ENCODE measurements at regions not wholly inside any gene's neighbourhood (a gene's known extent, or its start where the extent isn't known, plus 50 kb on each side); places are given as distances from the start of the nearest gene placed in this dataset.

DNA sequence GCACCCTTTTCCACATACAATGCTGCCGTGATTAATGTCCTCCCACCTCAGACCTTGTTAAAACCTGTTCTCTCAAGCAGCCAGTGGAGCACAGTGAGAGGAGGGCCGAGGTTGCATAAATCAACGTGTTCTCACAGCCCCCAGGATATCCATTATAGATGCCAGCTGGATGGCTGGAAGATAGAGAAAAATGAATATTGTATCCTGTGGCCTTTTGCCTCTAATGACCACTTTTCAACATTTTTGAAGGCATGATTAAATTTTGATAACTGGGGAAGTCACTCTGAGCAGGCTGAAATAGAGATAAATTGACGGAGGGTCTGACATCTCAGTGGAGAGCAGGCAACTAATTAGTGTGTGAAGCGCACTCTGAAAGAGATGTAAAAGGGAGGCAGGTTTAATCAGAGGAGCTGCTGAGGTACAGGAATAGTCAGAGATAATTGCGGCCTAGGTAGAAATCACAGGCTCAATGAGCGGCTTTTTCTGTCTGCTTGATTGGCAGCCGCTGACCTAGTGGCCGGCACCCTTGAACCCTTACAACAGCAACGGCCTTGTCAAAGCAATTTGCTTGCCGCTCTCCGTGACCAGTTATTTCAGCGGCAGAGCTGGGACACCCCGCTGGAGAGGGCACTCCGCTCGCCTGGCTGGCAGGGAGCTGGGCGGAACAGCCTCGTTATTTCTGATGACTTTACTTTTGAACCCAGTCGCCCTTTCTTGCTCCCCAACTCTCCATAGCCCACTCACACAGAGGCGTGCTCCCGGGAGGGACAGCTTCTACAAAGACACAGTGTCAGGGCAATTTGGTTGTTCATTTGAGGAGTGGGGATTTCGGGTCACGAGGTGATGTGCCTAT lies 560.7 kb downstream of the PSAT1 start:
- H3K9me3 ChIP-seq = no peaks in the 10 kb centered on the region
- intact Hi-C loops (cut with DNase I; ENCODE audit: low total_unique reads) = no loop called here
- H3K4me3 ChIP-seq = no peak overlapping the region
- H3K4me1 ChIP-seq = no peaks in the 10 kb centered on the region
- no peaks in the 10 kb centered on the region for H3K36me3 ChIP-seq
- H3K27ac ChIP-seq = no peak overlapping the region
- no peaks in the 10 kb centered on the region for H3K27me3 ChIP-seq
- TF ChIP-seq POLR2A (IDR thresholded peaks at IDR 0.05) = no peak
- TF ChIP-seq POLR2AphosphoS5 (IDR thresholded peaks at IDR 0.05) = no peak
- TF ChIP-seq, protein P1, sequence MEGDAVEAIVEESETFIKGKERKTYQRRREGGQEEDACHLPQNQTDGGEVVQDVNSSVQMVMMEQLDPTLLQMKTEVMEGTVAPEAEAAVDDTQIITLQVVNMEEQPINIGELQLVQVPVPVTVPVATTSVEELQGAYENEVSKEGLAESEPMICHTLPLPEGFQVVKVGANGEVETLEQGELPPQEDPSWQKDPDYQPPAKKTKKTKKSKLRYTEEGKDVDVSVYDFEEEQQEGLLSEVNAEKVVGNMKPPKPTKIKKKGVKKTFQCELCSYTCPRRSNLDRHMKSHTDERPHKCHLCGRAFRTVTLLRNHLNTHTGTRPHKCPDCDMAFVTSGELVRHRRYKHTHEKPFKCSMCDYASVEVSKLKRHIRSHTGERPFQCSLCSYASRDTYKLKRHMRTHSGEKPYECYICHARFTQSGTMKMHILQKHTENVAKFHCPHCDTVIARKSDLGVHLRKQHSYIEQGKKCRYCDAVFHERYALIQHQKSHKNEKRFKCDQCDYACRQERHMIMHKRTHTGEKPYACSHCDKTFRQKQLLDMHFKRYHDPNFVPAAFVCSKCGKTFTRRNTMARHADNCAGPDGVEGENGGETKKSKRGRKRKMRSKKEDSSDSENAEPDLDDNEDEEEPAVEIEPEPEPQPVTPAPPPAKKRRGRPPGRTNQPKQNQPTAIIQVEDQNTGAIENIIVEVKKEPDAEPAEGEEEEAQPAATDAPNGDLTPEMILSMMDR (IDR thresholded peaks at IDR 0.05) = no peak
- DNase-seq (ENCODE audit: low spot score in 2 of 2) = no peak

DNA sequence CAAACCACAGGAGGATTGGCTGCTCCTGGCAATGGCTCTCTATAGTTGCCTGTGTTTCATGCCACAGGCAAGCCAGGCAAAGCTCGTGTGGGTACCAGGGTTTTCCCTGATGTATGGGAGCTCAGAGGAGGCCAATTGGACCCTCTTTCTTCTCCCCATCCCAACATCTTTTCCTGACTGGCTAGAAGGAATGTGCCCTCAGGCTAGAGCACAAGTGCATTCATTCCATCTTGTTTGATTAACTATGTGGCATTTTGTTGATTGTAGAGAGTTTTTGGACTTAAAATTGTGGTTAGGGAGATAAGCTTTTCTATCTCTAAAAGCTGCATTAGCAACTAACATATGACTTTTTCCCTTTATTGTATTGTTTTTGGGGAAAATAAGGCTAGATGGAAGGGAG lies 561.3 kb downstream of the PSAT1 start:
- TF ChIP-seq, protein P1 (IDR thresholded peaks at IDR 0.05) = no peak
- no peak for TF ChIP-seq POLR2AphosphoS5 (IDR thresholded peaks at IDR 0.05)
- no peak for TF ChIP-seq POLR2A (IDR thresholded peaks at IDR 0.05)
- intact Hi-C loops (cut with DNase I; ENCODE audit: low total_unique reads) = no loop called here
- no peak overlapping the region for H3K4me3 ChIP-seq

DNA sequence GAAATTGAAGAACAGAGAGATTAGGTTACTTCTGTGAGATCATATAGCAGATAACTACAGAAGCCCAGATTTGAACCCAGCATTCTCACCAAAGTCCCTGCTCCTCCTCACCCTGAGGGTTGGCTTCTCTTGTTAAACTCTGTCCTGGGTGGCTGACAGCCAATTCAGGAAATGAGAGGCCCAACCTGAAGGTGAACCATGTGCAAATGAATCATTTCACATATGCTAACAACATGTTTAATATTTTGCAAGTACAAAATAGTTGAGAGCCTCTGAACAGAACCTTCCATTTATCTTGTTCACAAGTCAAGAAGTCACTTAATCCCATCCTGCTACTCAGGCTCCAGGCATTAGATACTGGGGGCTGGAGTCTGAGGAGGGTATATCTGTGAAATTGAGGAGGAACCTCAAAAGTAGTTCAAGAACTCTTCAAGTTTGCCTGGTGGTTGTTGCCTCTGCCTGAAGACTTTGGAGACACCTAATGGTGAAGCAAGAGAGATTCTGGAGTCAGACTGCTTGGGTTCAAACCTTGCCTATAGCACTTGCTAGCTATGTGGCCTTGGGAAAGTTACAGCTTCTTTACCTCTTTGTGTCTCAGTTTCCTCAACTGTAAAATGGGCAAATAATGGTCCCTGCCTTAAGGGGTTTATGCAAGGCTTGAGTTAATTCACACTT lies 564.0 kb downstream of the PSAT1 start:
- no peaks in the 10 kb centered on the region for H3K27me3 ChIP-seq
- H3K9me3 ChIP-seq = no peaks in the 10 kb centered on the region
- intact Hi-C loops (cut with DNase I; ENCODE audit: low total_unique reads) = no loop called here
- H3K27ac ChIP-seq = no peak overlapping the region
- H3K4me3 ChIP-seq = no peak overlapping the region
- no peak for DNase-seq (ENCODE audit: low spot score in 2 of 2)
- H3K36me3 ChIP-seq = no peaks in the 10 kb centered on the region
- no peak for TF ChIP-seq POLR2AphosphoS5 (IDR thresholded peaks at IDR 0.05)
- TF ChIP-seq, protein P1 (IDR thresholded peaks at IDR 0.05) = no peak
- TF ChIP-seq POLR2A (IDR thresholded peaks at IDR 0.05) = no peak
- no peaks in the 10 kb centered on the region for H3K4me1 ChIP-seq

More for the DNA sequence above, 561.3 kb downstream of the PSAT1 start:
- H3K4me1 ChIP-seq = no peaks in the 10 kb centered on the region
- no peaks in the 10 kb centered on the region for H3K36me3 ChIP-seq
- H3K9me3 ChIP-seq = no peaks in the 10 kb centered on the region
- no peaks in the 10 kb centered on the region for H3K27me3 ChIP-seq
- no peak overlapping the region for H3K27ac ChIP-seq
- DNase-seq (ENCODE audit: low spot score in 2 of 2) = no peak

DNA sequence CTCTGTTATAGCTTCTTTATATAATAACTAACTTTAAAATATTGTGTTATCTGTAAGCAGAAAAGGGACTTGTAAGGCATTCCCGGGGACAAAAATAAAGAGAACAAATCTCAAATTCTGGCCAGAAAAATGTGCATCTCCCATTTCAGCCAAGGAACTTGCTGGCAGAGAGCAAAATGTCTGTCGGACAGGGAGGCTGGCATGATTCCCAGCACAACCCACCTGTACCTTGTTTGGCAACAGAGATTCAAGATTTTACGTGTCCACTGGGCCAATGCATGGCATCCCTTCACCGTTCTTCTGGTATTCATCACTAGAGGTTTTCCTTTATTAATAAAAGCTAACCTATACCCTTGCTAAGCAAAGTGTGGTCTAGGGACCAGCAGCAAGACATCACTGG lies 566.6 kb downstream of the PSAT1 start:
- Histone ChIP-seq H3K4me1 (no peaks in the 10 kb centered on the region), H3K36me3 (no peaks in the 10 kb centered on the region), H3K4me3 (no peak overlapping the region), H3K9me3 (no peaks in the 10 kb centered on the region), H3K27ac (no peak overlapping the region), H3K27me3 (no peaks in the 10 kb centered on the region)
- no peak for DNase-seq (ENCODE audit: low spot score in 2 of 2)
- intact Hi-C loops (cut with DNase I; ENCODE audit: low total_unique reads) = no loop called here
- TF ChIP-seq, protein P1 (IDR thresholded peaks at IDR 0.05) = no peak
- TF ChIP-seq POLR2A (IDR thresholded peaks at IDR 0.05) = no peak
- TF ChIP-seq POLR2AphosphoS5 (IDR thresholded peaks at IDR 0.05) = no peak

DNA sequence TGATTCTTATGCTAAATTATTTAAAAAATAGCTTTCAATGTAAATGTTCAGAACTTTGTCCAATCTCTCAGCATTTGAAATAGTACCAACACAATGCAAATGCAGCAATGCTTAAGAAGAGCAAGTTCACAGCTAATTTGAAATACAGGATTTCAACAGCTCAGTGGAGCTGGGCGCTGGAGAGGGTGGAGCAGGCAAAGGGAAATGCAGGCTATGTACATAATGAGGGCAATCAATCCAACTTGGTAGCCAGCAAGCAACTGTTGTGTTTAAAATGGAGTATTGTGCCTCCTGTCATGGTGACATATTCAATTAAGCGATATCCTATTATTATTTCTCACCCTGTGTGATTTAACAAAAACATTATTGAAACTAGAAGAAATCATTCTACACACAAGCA lies 568.8 kb downstream of the PSAT1 start:
- H3K4me3 ChIP-seq = no peak overlapping the region
- no peak for DNase-seq (ENCODE audit: low spot score in 2 of 2)
- intact Hi-C loops (cut with DNase I; ENCODE audit: low total_unique reads) = no loop called here
- H3K9me3 ChIP-seq = no peaks in the 10 kb centered on the region
- no peaks in the 10 kb centered on the region for H3K36me3 ChIP-seq
- no peaks in the 10 kb centered on the region for H3K4me1 ChIP-seq
- no peaks in the 10 kb centered on the region for H3K27me3 ChIP-seq
- no peak overlapping the region for H3K27ac ChIP-seq
- TF ChIP-seq, protein P1 (IDR thresholded peaks at IDR 0.05) = no peak
- no peak for TF ChIP-seq POLR2AphosphoS5 (IDR thresholded peaks at IDR 0.05)

Data from breast epithelium (tissue), 4 donors.